Ishikawa (cell line): ENCODE measurements at regions not wholly inside any gene's neighbourhood (a gene's known extent, or its start where the extent isn't known, plus 50 kb on each side); places are given as distances from the start of the nearest gene placed in this dataset.

ENCODE experiments used
- CEBPB ChIP-seq: IDR thresholded peaks from 2 replicates; pipeline ENCODE4 v1.6.1; 2012
- CREB1 ChIP-seq: IDR thresholded peaks from 2 replicates; pipeline ENCODE4 v1.6.1; 2012; ENCODE audit warnings: low read depth
- EGR1 ChIP-seq: IDR thresholded peaks from 2 replicates; pipeline ENCODE4 v1.6.1; 2012
- EP300 ChIP-seq: IDR thresholded peaks from 2 replicates; pipeline ENCODE4 v1.6.1; 2012; ENCODE audit warnings: borderline replicate concordance
- FOXM1 ChIP-seq: IDR thresholded peaks from 2 replicates; pipeline ENCODE4 v1.6.1; 2012; ENCODE audit warnings: low read depth, borderline replicate concordance
- NFIC ChIP-seq: IDR thresholded peaks from 2 replicates; pipeline ENCODE4 v1.6.1; 2012
- RAD21 ChIP-seq: IDR thresholded peaks from 2 replicates; pipeline ENCODE4 v1.6.1; 2012; ENCODE audit warnings: low read depth
- TAF1 ChIP-seq: IDR thresholded peaks from 2 replicates; pipeline ENCODE4 v1.6.1; 2012; ENCODE audit warnings: low read depth, mild to moderate bottlenecking
- TCF12 ChIP-seq: IDR thresholded peaks from 2 replicates; pipeline ENCODE4 v1.6.1; 2012; ENCODE audit warnings: low read depth
- TEAD4 ChIP-seq: IDR thresholded peaks from 2 replicates; pipeline ENCODE4 v1.6.1; 2012
- YY1 ChIP-seq: IDR thresholded peaks from 2 replicates; pipeline ENCODE4 v1.6.1; 2012; ENCODE audit warnings: low read depth
- ZBTB7A ChIP-seq: IDR thresholded peaks from 2 replicates; pipeline ENCODE4 v1.6.1; 2012; ENCODE audit warnings: low read depth
- TF ChIP-seq, protein P1 (sequence below): IDR thresholded peaks from 2 replicates; pipeline ENCODE4 v1.6.1; 2012
- TF ChIP-seq, protein P2 (sequence below): IDR thresholded peaks from 2 replicates; pipeline ENCODE4 v1.6.1; 2012; ENCODE audit warnings: low read depth, mild to moderate bottlenecking
- TF ChIP-seq, protein P3 (sequence below): IDR thresholded peaks from 2 replicates; pipeline ENCODE4 v1.6.1; 2012

DNA sequence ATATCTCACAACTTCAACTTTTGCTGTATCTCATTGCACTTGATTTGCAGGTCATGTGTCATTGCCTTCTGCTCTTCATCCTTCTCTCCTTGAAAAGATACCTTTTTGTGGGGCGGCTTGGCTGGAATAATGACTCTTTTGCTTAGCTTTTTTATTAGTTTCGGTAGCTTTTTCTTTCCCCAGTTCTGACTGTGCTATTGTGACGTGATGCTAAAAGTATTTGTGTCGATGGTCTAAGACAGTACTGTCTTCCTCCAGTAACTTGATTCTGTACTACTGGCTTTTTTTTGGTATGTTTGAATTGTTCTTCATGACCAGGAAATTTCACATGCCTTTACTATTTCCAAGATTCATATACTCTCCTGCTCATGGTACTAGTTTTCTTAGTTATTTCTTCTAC lies 63.1 kb downstream of the SLITRK1 start:
- TF ChIP-seq CREB1, result no peak
- TF ChIP-seq NFIC, result no peak
- TF ChIP-seq YY1, result no peak
- TF ChIP-seq TCF12, result no peak
- TF ChIP-seq TAF1, result no peak
- no peak for TF ChIP-seq CEBPB
- TF ChIP-seq EP300, result no peak
- no peak for TF ChIP-seq TEAD4
- no peak for TF ChIP-seq FOXM1
- TF ChIP-seq ZBTB7A, result no peak

DNA sequence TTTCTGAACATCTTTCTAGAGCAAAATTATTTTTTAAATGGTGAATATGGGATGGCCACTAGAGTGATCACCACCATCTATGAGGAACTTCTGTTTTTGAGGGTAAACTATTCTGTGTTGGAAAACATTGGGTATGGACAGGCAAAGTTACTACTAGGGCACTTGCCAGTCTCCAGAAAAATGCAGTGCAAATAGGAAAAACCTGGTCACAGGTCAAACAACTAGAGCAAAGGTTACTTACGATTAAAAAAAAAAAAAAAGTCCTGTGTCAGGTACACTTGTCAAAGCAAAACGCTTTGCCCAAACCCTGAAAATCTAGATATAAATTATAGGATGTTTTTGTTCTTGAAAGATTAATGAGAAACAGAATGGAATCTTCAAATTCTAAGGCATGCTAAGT lies 66.2 kb downstream of the SLITRK1 start:
- TF ChIP-seq, protein P1, sequence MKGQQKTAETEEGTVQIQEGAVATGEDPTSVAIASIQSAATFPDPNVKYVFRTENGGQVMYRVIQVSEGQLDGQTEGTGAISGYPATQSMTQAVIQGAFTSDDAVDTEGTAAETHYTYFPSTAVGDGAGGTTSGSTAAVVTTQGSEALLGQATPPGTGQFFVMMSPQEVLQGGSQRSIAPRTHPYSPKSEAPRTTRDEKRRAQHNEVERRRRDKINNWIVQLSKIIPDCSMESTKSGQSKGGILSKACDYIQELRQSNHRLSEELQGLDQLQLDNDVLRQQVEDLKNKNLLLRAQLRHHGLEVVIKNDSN, result no peak
- TF ChIP-seq RAD21 (no peak), TCF12 (no peak), TAF1 (no peak), ZBTB7A (no peak), TEAD4 (no peak), NFIC (no peak), YY1 (no peak), FOXM1 (no peak), CREB1 (no peak), EGR1 (no peak), CEBPB (no peak), EP300 (no peak)
- TF ChIP-seq, protein P2, sequence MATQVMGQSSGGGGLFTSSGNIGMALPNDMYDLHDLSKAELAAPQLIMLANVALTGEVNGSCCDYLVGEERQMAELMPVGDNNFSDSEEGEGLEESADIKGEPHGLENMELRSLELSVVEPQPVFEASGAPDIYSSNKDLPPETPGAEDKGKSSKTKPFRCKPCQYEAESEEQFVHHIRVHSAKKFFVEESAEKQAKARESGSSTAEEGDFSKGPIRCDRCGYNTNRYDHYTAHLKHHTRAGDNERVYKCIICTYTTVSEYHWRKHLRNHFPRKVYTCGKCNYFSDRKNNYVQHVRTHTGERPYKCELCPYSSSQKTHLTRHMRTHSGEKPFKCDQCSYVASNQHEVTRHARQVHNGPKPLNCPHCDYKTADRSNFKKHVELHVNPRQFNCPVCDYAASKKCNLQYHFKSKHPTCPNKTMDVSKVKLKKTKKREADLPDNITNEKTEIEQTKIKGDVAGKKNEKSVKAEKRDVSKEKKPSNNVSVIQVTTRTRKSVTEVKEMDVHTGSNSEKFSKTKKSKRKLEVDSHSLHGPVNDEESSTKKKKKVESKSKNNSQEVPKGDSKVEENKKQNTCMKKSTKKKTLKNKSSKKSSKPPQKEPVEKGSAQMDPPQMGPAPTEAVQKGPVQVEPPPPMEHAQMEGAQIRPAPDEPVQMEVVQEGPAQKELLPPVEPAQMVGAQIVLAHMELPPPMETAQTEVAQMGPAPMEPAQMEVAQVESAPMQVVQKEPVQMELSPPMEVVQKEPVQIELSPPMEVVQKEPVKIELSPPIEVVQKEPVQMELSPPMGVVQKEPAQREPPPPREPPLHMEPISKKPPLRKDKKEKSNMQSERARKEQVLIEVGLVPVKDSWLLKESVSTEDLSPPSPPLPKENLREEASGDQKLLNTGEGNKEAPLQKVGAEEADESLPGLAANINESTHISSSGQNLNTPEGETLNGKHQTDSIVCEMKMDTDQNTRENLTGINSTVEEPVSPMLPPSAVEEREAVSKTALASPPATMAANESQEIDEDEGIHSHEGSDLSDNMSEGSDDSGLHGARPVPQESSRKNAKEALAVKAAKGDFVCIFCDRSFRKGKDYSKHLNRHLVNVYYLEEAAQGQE, result no peak
- TF ChIP-seq, protein P3, sequence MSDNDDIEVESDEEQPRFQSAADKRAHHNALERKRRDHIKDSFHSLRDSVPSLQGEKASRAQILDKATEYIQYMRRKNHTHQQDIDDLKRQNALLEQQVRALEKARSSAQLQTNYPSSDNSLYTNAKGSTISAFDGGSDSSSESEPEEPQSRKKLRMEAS, result no peak

DNA sequence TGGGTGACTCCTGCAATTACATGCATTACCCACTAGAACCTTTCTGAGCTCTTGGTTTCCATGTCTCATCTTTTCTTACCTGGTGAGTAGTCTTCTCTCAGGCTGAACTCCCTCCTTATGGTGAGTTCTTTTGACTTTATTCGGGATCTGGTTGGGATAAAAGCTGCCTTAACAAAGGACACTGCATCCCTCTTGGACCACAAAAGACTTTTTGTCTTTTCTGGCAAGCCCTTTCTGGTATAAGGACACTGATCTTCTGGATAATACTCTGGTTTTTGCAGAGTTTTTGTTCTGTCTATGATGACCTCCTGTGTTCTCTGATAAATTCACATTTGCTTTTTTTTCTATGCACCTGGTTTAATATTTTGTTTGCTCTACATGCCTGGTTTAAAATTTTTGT lies 66.7 kb downstream of the SLITRK1 start:
- TF ChIP-seq TCF12, result no peak
- no peak for TF ChIP-seq EGR1
- no peak for TF ChIP-seq CEBPB
- no peak for TF ChIP-seq YY1
- TF ChIP-seq, protein P2, result no peak
- TF ChIP-seq, protein P1, result no peak
- no peak for TF ChIP-seq RAD21
- no peak for TF ChIP-seq EP300
- no peak for TF ChIP-seq ZBTB7A
- no peak for TF ChIP-seq NFIC
- no peak for TF ChIP-seq FOXM1
- no peak for TF ChIP-seq TAF1
- TF ChIP-seq, protein P3, result no peak
- TF ChIP-seq CREB1, result no peak
- no peak for TF ChIP-seq TEAD4

DNA sequence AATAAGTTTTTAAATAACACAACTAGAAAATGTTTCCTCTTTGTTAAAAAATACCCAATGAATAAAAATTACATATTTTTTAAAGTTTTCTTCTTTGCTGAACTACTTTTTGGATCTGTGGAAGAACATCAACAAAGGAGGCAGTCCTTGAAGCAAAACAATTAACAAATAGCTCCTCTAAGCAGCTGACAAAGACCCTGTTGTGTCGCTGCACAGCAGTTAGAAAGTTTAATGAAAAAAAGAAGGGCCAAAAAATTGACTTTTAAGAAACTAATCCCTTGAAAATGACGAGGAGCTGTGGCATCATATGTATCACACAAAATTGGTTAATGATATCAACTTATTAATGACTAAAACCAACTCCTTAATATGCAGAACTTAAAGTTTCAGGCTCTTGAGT lies 72.1 kb downstream of the SLITRK1 start:
- TF ChIP-seq EP300 (no peak), ZBTB7A (no peak), YY1 (no peak), EGR1 (no peak), NFIC (no peak), CEBPB (no peak), TEAD4 (no peak), TAF1 (no peak), CREB1 (no peak), TCF12 (no peak)
- TF ChIP-seq, protein P1, result no peak
- TF ChIP-seq, protein P3, result no peak
- TF ChIP-seq, protein P2, result no peak
